Adipocyte (in vitro differentiated cells): ENCODE measurements at regions not wholly inside any gene's neighbourhood (a gene's known extent, or its start where the extent isn't known, plus 50 kb on each side); places are given as distances from the start of the nearest gene placed in this dataset.

Experiments
- DNase-seq: peaks from one replicate; pipeline ENCODE4 v3.0.0-alpha.2; 2015; ENCODE audit warnings: low read depth
- H3K27me3 ChIP-seq: replicated peaks from 2 replicates; pipeline ENCODE4 v1.7.0; 2013; ENCODE audit warnings: mild to moderate bottlenecking, low read length, moderate library complexity; ENCODE audit not compliant: control insufficient read depth, insufficient read depth
- H3K36me3 ChIP-seq: 2 replicates; pipeline ENCODE4 v1.7.0; 2013; ENCODE audit warnings: low read length, mild to moderate bottlenecking, moderate library complexity; ENCODE audit not compliant: control insufficient read depth, insufficient read depth, severe bottlenecking
- H3K4me1 ChIP-seq: 2 replicates; pipeline ENCODE4 v1.7.0; 2013; ENCODE audit warnings: mild to moderate bottlenecking, low read length, moderate library complexity; ENCODE audit not compliant: control insufficient read depth, insufficient read depth
- H3K4me3 ChIP-seq: 2 replicates; pipeline ENCODE4 v1.7.0; 2013; ENCODE audit warnings: mild to moderate bottlenecking, low read length, moderate library complexity
- H3K9ac ChIP-seq: 2 replicates; pipeline ENCODE4 v1.7.0; 2013; ENCODE audit warnings: mild to moderate bottlenecking, low read length, moderate library complexity
- H3K9me3 ChIP-seq: 2 replicates; pipeline ENCODE4 v1.7.0; 2013; ENCODE audit warnings: mild to moderate bottlenecking, low read length, moderate library complexity; ENCODE audit not compliant: control insufficient read depth

DNA sequence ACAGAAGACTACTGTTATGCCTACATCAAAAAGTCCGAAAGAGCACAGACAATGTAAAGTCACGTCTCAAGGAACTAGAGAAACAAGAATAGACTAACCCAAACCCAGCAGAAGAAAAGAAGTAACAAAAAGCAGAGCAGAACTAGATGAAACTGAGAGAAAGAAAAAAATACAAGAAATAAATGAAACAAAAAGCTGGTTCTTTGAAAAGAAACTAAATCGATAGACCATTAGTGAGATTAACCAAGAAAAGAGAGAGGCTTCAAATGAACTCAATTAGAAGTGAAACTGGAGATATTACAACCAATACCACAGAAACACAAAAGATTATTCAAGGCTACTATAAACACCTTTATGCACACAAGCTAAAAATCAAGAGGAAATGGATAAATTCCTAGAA lies 271.8 kb downstream of the MBD2 start:
- Histone ChIP-seq H3K4me3 (no peak overlapping the region), H3K9ac (no peak overlapping the region), H3K36me3 (no peaks in the 10 kb centered on the region), H3K4me1 (no peaks in the 10 kb centered on the region), H3K9me3 (no peaks in the 10 kb centered on the region), H3K27me3 (no peaks in the 10 kb centered on the region)
- no peak for DNase-seq

GRCh38 chr18:53950545-53950944 lies 273.9 kb downstream of the MBD2 start:
- Histone ChIP-seq H3K9me3 (no peaks in the 10 kb centered on the region), H3K4me1 (peaks cover 5% of the 10 kb centered on the region), H3K4me3 (no peak overlapping the region), H3K27me3 (no peaks in the 10 kb centered on the region), H3K9ac (no peak overlapping the region), H3K36me3 (no peaks in the 10 kb centered on the region)
- no peak for DNase-seq

GRCh38 chr18:53948991-53949390 lies 275.5 kb downstream of the MBD2 start:
- Histone ChIP-seq H3K4me1 (peaks cover 5% of the 10 kb centered on the region), H3K4me3 (no peak overlapping the region), H3K9ac (no peak overlapping the region), H3K27me3 (no peaks in the 10 kb centered on the region), H3K9me3 (no peaks in the 10 kb centered on the region), H3K36me3 (no peaks in the 10 kb centered on the region)
- DNase-seq: no peak

GRCh38 chr18:53947092-53947640 lies 277.3 kb downstream of the MBD2 start:
- no peaks in the 10 kb centered on the region for H3K27me3 ChIP-seq
- H3K36me3 ChIP-seq: no peaks in the 10 kb centered on the region
- no peak overlapping the region for H3K4me3 ChIP-seq
- H3K9me3 ChIP-seq: no peaks in the 10 kb centered on the region
- peaks cover 5% of the 10 kb centered on the region for H3K4me1 ChIP-seq
- DNase-seq: no peak
- H3K9ac ChIP-seq: no peak overlapping the region

GRCh38 chr18:53946594-53946993 lies 277.9 kb downstream of the MBD2 start:
- no peaks in the 10 kb centered on the region for H3K27me3 ChIP-seq
- H3K4me1 ChIP-seq: peaks cover 5% of the 10 kb centered on the region
- peak; percentile 4 for DNase-seq
- no peak overlapping the region for H3K9ac ChIP-seq
- no peaks in the 10 kb centered on the region for H3K9me3 ChIP-seq
- no peak overlapping the region for H3K4me3 ChIP-seq
- H3K36me3 ChIP-seq: no peaks in the 10 kb centered on the region

DNA sequence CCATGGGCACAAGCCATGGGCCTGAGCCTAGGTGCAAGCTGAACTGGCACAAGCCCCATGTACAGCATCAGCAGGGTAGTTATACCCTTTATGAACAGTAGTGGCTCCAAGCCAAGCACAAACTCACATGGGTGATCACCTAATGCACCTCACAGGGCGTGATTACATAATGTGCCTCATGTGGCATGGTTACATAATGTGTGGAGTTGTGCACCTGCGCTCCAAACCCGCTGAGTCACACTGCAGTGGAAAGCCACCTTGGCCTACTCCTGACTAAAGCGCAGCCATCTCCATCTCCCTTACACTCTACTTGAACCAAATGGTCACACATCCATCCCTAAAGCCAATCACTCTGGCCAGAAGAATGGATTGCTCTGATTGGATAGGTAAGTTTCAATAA lies 279.7 kb downstream of the MBD2 start:
- no peak for DNase-seq

GRCh38 chr18:53943326-53943860 lies 281.1 kb downstream of the MBD2 start:
- H3K4me1 ChIP-seq: peaks cover 5% of the 10 kb centered on the region
- H3K36me3 ChIP-seq: no peaks in the 10 kb centered on the region
- no peak overlapping the region for H3K4me3 ChIP-seq
- no peaks in the 10 kb centered on the region for H3K27me3 ChIP-seq
- no peak overlapping the region for H3K9ac ChIP-seq
- no peaks in the 10 kb centered on the region for H3K9me3 ChIP-seq
- DNase-seq: no peak

More for the DNA sequence above, 279.7 kb downstream of the MBD2 start:
- H3K9me3 ChIP-seq: no peaks in the 10 kb centered on the region
- H3K27me3 ChIP-seq: no peaks in the 10 kb centered on the region
- H3K9ac ChIP-seq: no peak overlapping the region
- no peak overlapping the region for H3K4me3 ChIP-seq
- H3K36me3 ChIP-seq: no peaks in the 10 kb centered on the region
- H3K4me1 ChIP-seq: peaks cover 5% of the 10 kb centered on the region

DNA sequence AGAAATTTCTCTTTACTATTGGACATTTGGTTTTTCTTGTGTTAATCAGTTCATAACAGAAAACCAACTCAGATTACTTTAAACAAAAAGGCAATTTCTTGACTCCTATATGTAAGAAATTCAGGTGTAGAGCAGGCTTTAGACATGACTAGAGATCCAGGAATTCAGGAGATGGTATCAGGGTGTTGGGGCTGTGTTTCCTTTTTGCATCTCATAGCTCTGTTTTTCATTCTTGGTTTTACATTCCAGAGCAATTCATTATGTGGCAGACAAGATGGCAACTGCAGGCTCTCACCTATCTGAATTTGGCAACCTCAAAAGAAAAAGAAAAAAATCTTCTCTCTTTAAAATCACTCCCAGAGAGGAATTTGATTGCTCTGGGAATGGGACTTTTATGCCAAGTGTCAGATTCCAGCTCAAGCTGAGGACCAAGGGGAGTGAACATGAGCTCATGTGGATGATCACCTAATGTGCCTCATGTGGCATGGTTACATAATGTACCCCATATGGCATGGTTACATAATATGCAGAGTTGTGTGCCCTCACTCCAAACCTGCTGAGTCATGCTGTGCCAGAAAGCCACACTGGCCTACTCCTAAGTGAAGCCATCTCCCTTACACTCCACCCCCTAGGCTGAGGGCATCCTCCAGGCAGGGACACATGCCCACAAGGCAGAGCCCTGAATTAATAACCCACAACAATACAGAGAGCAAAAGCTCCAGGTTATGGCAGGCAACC lies 282.7 kb downstream of the MBD2 start:
- Histone ChIP-seq H3K9ac (no peak overlapping the region), H3K36me3 (no peaks in the 10 kb centered on the region), H3K4me3 (no peak overlapping the region), H3K4me1 (peaks cover 5% of the 10 kb centered on the region), H3K9me3 (no peaks in the 10 kb centered on the region), H3K27me3 (no peaks in the 10 kb centered on the region)
- DNase-seq: peak; percentile 28

- Histone ChIP-seq H3K27me3 (no peaks in the 10 kb centered on the region), H3K36me3 (no peaks in the 10 kb centered on the region), H3K4me1 (no peaks in the 10 kb centered on the region), H3K9me3 (no peaks in the 10 kb centered on the region), H3K4me3 (no peak overlapping the region), H3K9ac (no peak overlapping the region)
- no peak for DNase-seq
Observed at GRCh38 chr18:53937037-53937436, 287.4 kb downstream of the MBD2 start.

DNA sequence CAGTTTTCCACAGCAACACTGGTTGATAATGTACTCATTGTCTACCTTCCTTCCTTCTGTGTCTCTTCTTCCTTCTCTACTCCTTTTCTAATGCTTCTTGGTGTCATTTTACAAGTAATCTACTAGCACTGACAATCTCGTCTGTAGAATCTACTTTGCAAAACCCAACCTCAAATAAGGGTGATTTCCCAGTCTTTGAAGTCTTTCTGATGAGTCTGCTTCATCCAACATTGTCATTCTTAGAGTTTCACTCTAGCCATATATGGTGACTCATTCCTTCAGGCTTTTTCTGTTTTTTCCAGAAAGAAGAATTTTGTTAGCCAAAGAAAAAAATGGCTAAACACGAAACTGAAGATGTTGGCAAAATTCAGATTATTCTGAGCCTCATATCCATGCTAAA lies 288.7 kb downstream of the MBD2 start:
- no peaks in the 10 kb centered on the region for H3K27me3 ChIP-seq
- no peak overlapping the region for H3K9ac ChIP-seq
- no peaks in the 10 kb centered on the region for H3K4me1 ChIP-seq
- H3K9me3 ChIP-seq: no peaks in the 10 kb centered on the region
- no peak for DNase-seq
- no peak overlapping the region for H3K4me3 ChIP-seq
- H3K36me3 ChIP-seq: no peaks in the 10 kb centered on the region

- Histone ChIP-seq H3K9ac (no peak overlapping the region), H3K9me3 (no peaks in the 10 kb centered on the region), H3K4me1 (no peaks in the 10 kb centered on the region), H3K4me3 (no peak overlapping the region), H3K27me3 (no peaks in the 10 kb centered on the region), H3K36me3 (no peaks in the 10 kb centered on the region)
- DNase-seq: no peak
Observed at GRCh38 chr18:53935399-53935798, 289.1 kb downstream of the MBD2 start.
